ENCODE measurements at regions not wholly inside any gene's neighbourhood (a gene's known extent, or its start where the extent isn't known, plus 50 kb on each side); places are given as distances from the start of the nearest gene placed in this dataset.
"Not testable (repeated sequence)": the region's sequence is repeated elsewhere in the genome, so short reads cannot be mapped to it uniquely, and the experiment has no call there.

- DNase-seq (ENCODE audit: low read depth) = no peak
- no peaks in the 10 kb centered on the region for H3K27me3 ChIP-seq (replicated peaks; ENCODE audit: control insufficient read depth, insufficient read depth, low read length)
- no peak overlapping the region for H3K9ac ChIP-seq (ENCODE audit: low read length)
- no peaks in the 10 kb centered on the region for H3K9me3 ChIP-seq (ENCODE audit: control insufficient read depth, low read length)
- H3K4me1 ChIP-seq (ENCODE audit: control insufficient read depth, insufficient read depth, low read length) = no peaks in the 10 kb centered on the region
- no peak overlapping the region for H3K4me3 ChIP-seq (ENCODE audit: low read length)
- H3K36me3 ChIP-seq (ENCODE audit: control insufficient read depth, insufficient read depth, low read length, severe bottlenecking) = no peaks in the 10 kb centered on the region
These were observed 509.1 kb downstream of the PPP4R3C start for GRCh38 chrX:26954029-26954428.

GRCh38 chrX:26952213-26952612 is 510.9 kb downstream of the PPP4R3C start:
- Histone ChIP-seq H3K4me1 (ENCODE audit: control insufficient read depth, insufficient read depth, low read length) (no peaks in the 10 kb centered on the region), H3K27me3 (replicated peaks; ENCODE audit: control insufficient read depth, insufficient read depth, low read length) (no peaks in the 10 kb centered on the region), H3K36me3 (ENCODE audit: control insufficient read depth, insufficient read depth, low read length, severe bottlenecking) (no peaks in the 10 kb centered on the region), H3K4me3 (ENCODE audit: low read length) (no peak overlapping the region), H3K9me3 (ENCODE audit: control insufficient read depth, low read length) (no peaks in the 10 kb centered on the region), H3K9ac (ENCODE audit: low read length) (no peak overlapping the region)
- no peak for DNase-seq (ENCODE audit: low read depth)

GRCh38 chrX:26927419-26927818 is 535.7 kb downstream of the PPP4R3C start:
- Histone ChIP-seq H3K27me3 (replicated peaks; ENCODE audit: control insufficient read depth, insufficient read depth, low read length) (no peaks in the 10 kb centered on the region), H3K36me3 (ENCODE audit: control insufficient read depth, insufficient read depth, low read length, severe bottlenecking) (no peaks in the 10 kb centered on the region), H3K4me1 (ENCODE audit: control insufficient read depth, insufficient read depth, low read length) (no peaks in the 10 kb centered on the region), H3K4me3 (ENCODE audit: low read length) (no peak overlapping the region), H3K9me3 (ENCODE audit: control insufficient read depth, low read length) (no peaks in the 10 kb centered on the region), H3K9ac (ENCODE audit: low read length) (no peak overlapping the region)
- no peak for DNase-seq (ENCODE audit: low read depth)

- Histone ChIP-seq H3K9ac (ENCODE audit: low read length) (no peak overlapping the region), H3K36me3 (ENCODE audit: control insufficient read depth, insufficient read depth, low read length, severe bottlenecking) (no peaks in the 10 kb centered on the region), H3K27me3 (replicated peaks; ENCODE audit: control insufficient read depth, insufficient read depth, low read length) (no peaks in the 10 kb centered on the region), H3K9me3 (ENCODE audit: control insufficient read depth, low read length) (no peaks in the 10 kb centered on the region), H3K4me1 (ENCODE audit: control insufficient read depth, insufficient read depth, low read length) (no peaks in the 10 kb centered on the region), H3K4me3 (ENCODE audit: low read length) (no peak overlapping the region)
- no peak for DNase-seq (ENCODE audit: low read depth)
These were observed 538.1 kb downstream of the PPP4R3C start for GRCh38 chrX:26925088-26925487.

- Histone ChIP-seq H3K4me3 (ENCODE audit: low read length) (no peak overlapping the region), H3K27me3 (replicated peaks; ENCODE audit: control insufficient read depth, insufficient read depth, low read length) (no peaks in the 10 kb centered on the region), H3K9ac (ENCODE audit: low read length) (no peak overlapping the region), H3K4me1 (ENCODE audit: control insufficient read depth, insufficient read depth, low read length) (no peaks in the 10 kb centered on the region), H3K36me3 (ENCODE audit: control insufficient read depth, insufficient read depth, low read length, severe bottlenecking) (no peaks in the 10 kb centered on the region), H3K9me3 (ENCODE audit: control insufficient read depth, low read length) (no peaks in the 10 kb centered on the region)
- DNase-seq (ENCODE audit: low read depth) = no peak
These were observed 540.9 kb downstream of the PPP4R3C start for GRCh38 chrX:26922278-26922677.

GRCh38 chrX:26918631-26919030 is 544.5 kb downstream of the PPP4R3C start:
- no peak for DNase-seq (ENCODE audit: low read depth)
- Histone ChIP-seq H3K27me3 (replicated peaks; ENCODE audit: control insufficient read depth, insufficient read depth, low read length) (no peaks in the 10 kb centered on the region), H3K36me3 (ENCODE audit: control insufficient read depth, insufficient read depth, low read length, severe bottlenecking) (no peaks in the 10 kb centered on the region), H3K9ac (ENCODE audit: low read length) (no peak overlapping the region), H3K9me3 (ENCODE audit: control insufficient read depth, low read length) (no peaks in the 10 kb centered on the region), H3K4me1 (ENCODE audit: control insufficient read depth, insufficient read depth, low read length) (no peaks in the 10 kb centered on the region), H3K4me3 (ENCODE audit: low read length) (no peak overlapping the region)

GRCh38 chrX:26916991-26917390 is 546.1 kb downstream of the PPP4R3C start:
- H3K9ac ChIP-seq (ENCODE audit: low read length) = no peak overlapping the region
- no peak overlapping the region for H3K4me3 ChIP-seq (ENCODE audit: low read length)
- no peaks in the 10 kb centered on the region for H3K27me3 ChIP-seq (replicated peaks; ENCODE audit: control insufficient read depth, insufficient read depth, low read length)
- no peaks in the 10 kb centered on the region for H3K9me3 ChIP-seq (ENCODE audit: control insufficient read depth, low read length)
- no peaks in the 10 kb centered on the region for H3K36me3 ChIP-seq (ENCODE audit: control insufficient read depth, insufficient read depth, low read length, severe bottlenecking)
- no peak for DNase-seq (ENCODE audit: low read depth)
- H3K4me1 ChIP-seq (ENCODE audit: control insufficient read depth, insufficient read depth, low read length) = no peaks in the 10 kb centered on the region

GRCh38 chrX:26915064-26915463 is 548.1 kb downstream of the PPP4R3C start:
- Histone ChIP-seq H3K9me3 (ENCODE audit: control insufficient read depth, low read length) (no peaks in the 10 kb centered on the region), H3K27me3 (replicated peaks; ENCODE audit: control insufficient read depth, insufficient read depth, low read length) (no peaks in the 10 kb centered on the region), H3K9ac (ENCODE audit: low read length) (no peak overlapping the region), H3K36me3 (ENCODE audit: control insufficient read depth, insufficient read depth, low read length, severe bottlenecking) (no peaks in the 10 kb centered on the region), H3K4me1 (ENCODE audit: control insufficient read depth, insufficient read depth, low read length) (no peaks in the 10 kb centered on the region), H3K4me3 (ENCODE audit: low read length) (no peak overlapping the region)
- DNase-seq (ENCODE audit: low read depth) = no peak

GRCh38 chrX:26914232-26914631 is 548.9 kb downstream of the PPP4R3C start:
- Histone ChIP-seq H3K36me3 (ENCODE audit: control insufficient read depth, insufficient read depth, low read length, severe bottlenecking) (no peaks in the 10 kb centered on the region), H3K9me3 (ENCODE audit: control insufficient read depth, low read length) (no peaks in the 10 kb centered on the region), H3K27me3 (replicated peaks; ENCODE audit: control insufficient read depth, insufficient read depth, low read length) (no peaks in the 10 kb centered on the region), H3K4me1 (ENCODE audit: control insufficient read depth, insufficient read depth, low read length) (no peaks in the 10 kb centered on the region), H3K4me3 (ENCODE audit: low read length) (no peak overlapping the region), H3K9ac (ENCODE audit: low read length) (no peak overlapping the region)
- DNase-seq (ENCODE audit: low read depth) = no peak

GRCh38 chrX:26911785-26912184 is 551.4 kb downstream of the PPP4R3C start:
- not testable (repeated sequence) for H3K9ac ChIP-seq (ENCODE audit: low read length); H3K4me3 ChIP-seq (ENCODE audit: low read length); H3K36me3 ChIP-seq (ENCODE audit: control insufficient read depth, insufficient read depth, low read length, severe bottlenecking); H3K27me3 ChIP-seq (replicated peaks; ENCODE audit: control insufficient read depth, insufficient read depth, low read length); H3K9me3 ChIP-seq (ENCODE audit: control insufficient read depth, low read length); H3K4me1 ChIP-seq (ENCODE audit: control insufficient read depth, insufficient read depth, low read length); DNase-seq (ENCODE audit: low read depth)

- Histone ChIP-seq H3K27me3 (replicated peaks; ENCODE audit: control insufficient read depth, insufficient read depth, low read length) (no peaks in the 10 kb centered on the region), H3K4me1 (ENCODE audit: control insufficient read depth, insufficient read depth, low read length) (no peaks in the 10 kb centered on the region), H3K4me3 (ENCODE audit: low read length) (no peak overlapping the region), H3K9me3 (ENCODE audit: control insufficient read depth, low read length) (no peaks in the 10 kb centered on the region), H3K9ac (ENCODE audit: low read length) (no peak overlapping the region), H3K36me3 (ENCODE audit: control insufficient read depth, insufficient read depth, low read length, severe bottlenecking) (no peaks in the 10 kb centered on the region)
- DNase-seq (ENCODE audit: low read depth) = no peak
These were observed 553.4 kb downstream of the PPP4R3C start for GRCh38 chrX:26909728-26910127.

GRCh38 chrX:26908218-26908617 is 554.9 kb downstream of the PPP4R3C start:
- Histone ChIP-seq H3K27me3 (replicated peaks; ENCODE audit: control insufficient read depth, insufficient read depth, low read length) (no peaks in the 10 kb centered on the region), H3K9me3 (ENCODE audit: control insufficient read depth, low read length) (no peaks in the 10 kb centered on the region), H3K36me3 (ENCODE audit: control insufficient read depth, insufficient read depth, low read length, severe bottlenecking) (no peaks in the 10 kb centered on the region), H3K4me3 (ENCODE audit: low read length) (no peak overlapping the region), H3K9ac (ENCODE audit: low read length) (no peak overlapping the region), H3K4me1 (ENCODE audit: control insufficient read depth, insufficient read depth, low read length) (no peaks in the 10 kb centered on the region)
- no peak for DNase-seq (ENCODE audit: low read depth)
